Adrenal gland (tissue), 9 donors: ENCODE measurements at regions not wholly inside any gene's neighbourhood (a gene's known extent, or its start where the extent isn't known, plus 50 kb on each side); places are given as distances from the start of the nearest gene placed in this dataset.

Experiments used
- DNase-seq, 7 donors: peaks; one replicate each; pipeline ENCODE4 v3.0.0-alpha.2; 2019 to 2020
- H3K27ac ChIP-seq, 5 donors: fragments of 200-600 bp; sonication (generic) in 4 of 5; 1 replicate in 3 of 5; 2 replicates in 2 of 5; pipeline versions ENCODE4 v1.5.1 to v1.8.0; 2016 to 2020; ENCODE audit warnings: mild to moderate bottlenecking in 1 of 5
- H3K27me3 ChIP-seq: fragments of 200-600 bp; 2 replicates; pipeline ENCODE4 v1.8.0; 2021
- H3K36me3 ChIP-seq, 2 donors: fragments of 200-600 bp; replicated peaks in 1 of 2; 1 replicate in 1 of 2; 2 replicates in 1 of 2; pipeline versions ENCODE4 v1.5.1 to v1.8.0; 2018 to 2022
- H3K4me1 ChIP-seq, 2 donors: fragments of 200-600 bp; replicated peaks in 1 of 2; 1 replicate in 1 of 2; 2 replicates in 1 of 2; pipeline versions ENCODE4 v1.5.1 to v1.8.0; 2018 to 2021
- H3K4me3 ChIP-seq, 4 donors: fragments of 200-600 bp; sonication (generic) in 3 of 4; one replicate each; pipeline ENCODE4 v1.5.1; 2016 to 2018
- H3K9me3 ChIP-seq, 3 donors: fragments of 200-600 bp; sonication (generic) in 1 of 3; replicated peaks in 1 of 3; 1 replicate in 2 of 3; 2 replicates in 1 of 3; pipeline versions ENCODE4 v1.5.1 to v1.8.0; 2016 to 2021
- POLR2A ChIP-seq, 2 donors: fragments of 450-650 bp; IDR thresholded peaks; one replicate each; pipeline ENCODE4 v1.6.1; 2017; ENCODE audit warnings: antibody characterized with exemption in 2 of 2, mild to moderate bottlenecking in 2 of 2, moderate library complexity in 1 of 2
- WGBS, 4 donors: extraction: QIAGEN DNeasy Blood & Tissue Kit in 2 of 4; methylation state at CpG; one replicate each; pipeline versions ENCODE4 v1.1.5 to v1.1.7; 2013 to 2017; 5-methylcytosine and 5-hydroxymethylcytosine counted together
- intact Hi-C, 2 donors: fragments of 100-400 bp; cut with DNase I; formaldehyde crosslinking; loops; one replicate each; pipeline versions ENCODE4 v1.14.1 to v1.15.0; 2022 to 2023
- TF ChIP-seq, protein P1 (sequence below), 6 experiments: fragments of 450-650 bp in 4 of 6; fragments of 200-600 bp in 2 of 6; sonication (generic) in 1 of 6; IDR thresholded peaks; 1 replicate in 5 of 6; 2 replicates in 1 of 6; pipeline versions ENCODE4 v1.5.1 to v1.8.0; 2016 to 2021; ENCODE audit warnings: antibody characterized with exemption in 6 of 6, mild to moderate bottlenecking in 2 of 6, moderate library complexity in 1 of 6
- donor health status: healthy with polysubstance abuse.
- donor health status: Bipolar disorder and iron deficiency.
- donor health status: DM: yes; HTN: yes; CAD: no.
- donor health status: DM: no; HTN: no; CAD: no.
- donor health status: DM: no; HTN: no; CAD: no.

DNA sequence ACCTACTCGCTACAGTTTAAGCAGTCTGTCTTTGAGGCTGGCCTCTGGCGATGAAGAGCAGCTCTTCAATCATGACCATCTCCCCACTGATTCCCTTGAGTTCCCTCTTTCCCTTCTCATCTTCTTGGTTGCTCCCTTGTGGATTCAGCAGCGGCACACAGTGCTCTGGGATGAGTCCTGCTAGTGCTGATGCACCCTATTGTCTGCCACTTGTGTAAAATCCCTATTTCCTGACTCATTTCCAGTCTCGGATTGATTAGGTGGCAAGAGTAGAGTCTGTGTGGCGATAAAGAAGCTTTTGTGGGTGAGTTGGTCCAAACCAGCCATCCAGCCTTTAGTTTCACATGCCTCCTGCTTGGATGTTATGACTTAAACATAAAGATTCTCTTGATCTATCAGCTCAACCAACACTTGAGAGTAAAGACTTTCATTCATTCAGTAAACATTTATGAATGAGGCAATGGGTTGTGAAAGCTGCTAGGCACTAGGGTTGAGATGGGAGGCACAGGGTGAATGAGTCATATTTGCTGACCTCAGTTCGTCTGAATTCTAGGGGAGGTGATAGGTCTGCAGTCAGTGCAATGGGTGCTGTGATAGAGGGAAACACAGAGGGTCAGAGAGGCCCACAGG, 219.4 kb upstream of the RAG2 start:
- intact Hi-C loops = no loop called here
- 69 to 76% (median 74%) methylated on average over 6 of the region's 6 CpGs for WGBS, 4 donors
- Histone ChIP-seq H3K27me3 (no peaks in the 10 kb centered on the region), H3K4me3 (no peak overlapping the region), H3K27ac (no peak overlapping the region), H3K4me1 (no peaks in the 10 kb centered on the region), H3K36me3 (no peaks in the 10 kb centered on the region), H3K9me3 (no peaks in the 10 kb centered on the region)
- no peak for DNase-seq
- TF ChIP-seq, protein P1, sequence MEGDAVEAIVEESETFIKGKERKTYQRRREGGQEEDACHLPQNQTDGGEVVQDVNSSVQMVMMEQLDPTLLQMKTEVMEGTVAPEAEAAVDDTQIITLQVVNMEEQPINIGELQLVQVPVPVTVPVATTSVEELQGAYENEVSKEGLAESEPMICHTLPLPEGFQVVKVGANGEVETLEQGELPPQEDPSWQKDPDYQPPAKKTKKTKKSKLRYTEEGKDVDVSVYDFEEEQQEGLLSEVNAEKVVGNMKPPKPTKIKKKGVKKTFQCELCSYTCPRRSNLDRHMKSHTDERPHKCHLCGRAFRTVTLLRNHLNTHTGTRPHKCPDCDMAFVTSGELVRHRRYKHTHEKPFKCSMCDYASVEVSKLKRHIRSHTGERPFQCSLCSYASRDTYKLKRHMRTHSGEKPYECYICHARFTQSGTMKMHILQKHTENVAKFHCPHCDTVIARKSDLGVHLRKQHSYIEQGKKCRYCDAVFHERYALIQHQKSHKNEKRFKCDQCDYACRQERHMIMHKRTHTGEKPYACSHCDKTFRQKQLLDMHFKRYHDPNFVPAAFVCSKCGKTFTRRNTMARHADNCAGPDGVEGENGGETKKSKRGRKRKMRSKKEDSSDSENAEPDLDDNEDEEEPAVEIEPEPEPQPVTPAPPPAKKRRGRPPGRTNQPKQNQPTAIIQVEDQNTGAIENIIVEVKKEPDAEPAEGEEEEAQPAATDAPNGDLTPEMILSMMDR (IDR thresholded peaks at IDR 0.05) = no peak
- TF ChIP-seq POLR2A (IDR thresholded peaks at IDR 0.05) = no peak

DNA sequence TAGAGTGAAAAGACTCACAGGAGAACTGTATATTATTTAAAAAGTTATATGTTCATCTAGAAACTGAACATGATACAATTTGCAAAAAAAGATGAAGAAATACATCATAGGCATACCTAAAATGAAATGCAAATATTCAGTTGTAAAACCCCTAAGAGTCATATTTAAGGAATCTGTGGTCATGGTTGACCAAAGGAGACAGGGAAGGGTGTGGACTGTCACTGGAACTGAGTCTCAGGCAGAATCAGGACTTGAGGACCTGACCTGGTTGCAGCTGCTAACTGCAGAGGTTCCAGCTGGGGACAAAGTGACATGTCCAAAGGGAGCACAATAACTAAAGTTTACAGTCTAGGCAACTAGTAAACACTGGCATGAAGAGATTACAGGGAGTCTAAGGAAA, 211.3 kb upstream of the RAG2 start:
- H3K27me3 ChIP-seq = no peaks in the 10 kb centered on the region
- DNase-seq = no peak

DNA sequence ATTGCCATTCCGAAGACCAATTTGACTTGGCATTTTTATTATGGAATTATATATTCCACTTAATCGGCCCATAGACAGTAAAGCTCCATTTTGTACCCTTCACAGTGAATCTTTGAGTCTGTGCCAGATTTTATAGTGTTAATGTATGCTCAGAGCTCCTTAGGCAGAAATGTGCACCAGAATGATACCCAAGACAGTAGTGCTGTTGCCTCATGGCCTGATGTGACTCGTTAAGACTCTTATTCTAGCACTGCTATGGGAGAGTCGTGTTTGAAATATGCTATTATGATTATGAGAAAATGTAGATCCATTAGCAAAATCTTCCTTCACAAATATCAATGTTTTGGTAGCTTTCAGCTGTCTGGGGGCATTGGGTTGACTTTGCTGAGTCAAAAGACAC, 209.8 kb upstream of the RAG2 start:
- no peaks in the 10 kb centered on the region for H3K36me3 ChIP-seq
- H3K9me3 ChIP-seq = no peaks in the 10 kb centered on the region
- WGBS, 4 donors = 68 to 80% (median 68%) methylated on average over 4 of the region's 4 CpGs
- DNase-seq = no peak
- no peak overlapping the region for H3K4me3 ChIP-seq
- intact Hi-C loops = no loop called here
- TF ChIP-seq, protein P1 (IDR thresholded peaks at IDR 0.05) = no peak
- TF ChIP-seq POLR2A (IDR thresholded peaks at IDR 0.05) = no peak
- no peak overlapping the region for H3K27ac ChIP-seq
- H3K4me1 ChIP-seq = no peaks in the 10 kb centered on the region
- H3K27me3 ChIP-seq = no peaks in the 10 kb centered on the region

More for the DNA sequence above, 211.3 kb upstream of the RAG2 start:
- Histone ChIP-seq H3K27ac (no peak overlapping the region), H3K36me3 (no peaks in the 10 kb centered on the region), H3K4me3 (no peak overlapping the region), H3K9me3 (no peaks in the 10 kb centered on the region), H3K4me1 (no peaks in the 10 kb centered on the region)
- intact Hi-C loops = no loop called here
- TF ChIP-seq POLR2A (IDR thresholded peaks at IDR 0.05) = no peak
- TF ChIP-seq, protein P1 (IDR thresholded peaks at IDR 0.05) = no peak

DNA sequence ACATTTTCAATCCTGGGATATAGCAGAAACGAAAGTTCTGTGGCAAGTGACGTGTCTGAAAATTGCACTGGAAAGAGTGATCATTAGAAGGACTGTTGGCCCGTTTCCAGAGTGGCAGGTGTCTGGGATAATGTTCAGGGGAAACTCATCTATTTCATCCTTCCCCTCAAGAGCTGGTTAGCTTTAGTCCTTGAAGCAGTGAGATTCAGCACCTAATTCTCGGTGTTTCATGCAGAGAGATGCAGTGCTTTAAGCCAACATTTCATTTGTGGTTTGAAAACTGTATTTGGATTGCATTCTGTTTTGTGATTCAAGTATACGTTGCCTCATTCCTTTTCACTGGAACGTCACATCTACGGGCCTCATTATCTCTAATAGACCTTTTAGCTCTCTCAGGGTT, 205.0 kb upstream of the RAG2 start:
- no peak for TF ChIP-seq POLR2A (IDR thresholded peaks at IDR 0.05)
- TF ChIP-seq, protein P1 (IDR thresholded peaks at IDR 0.05) = no peak
- H3K36me3 ChIP-seq = no peaks in the 10 kb centered on the region
- no peak overlapping the region for H3K4me3 ChIP-seq
- WGBS, 4 donors = 68 to 81% (median 74%) methylated on average over 7 of the region's 7 CpGs
- intact Hi-C loops = no loop called here
- no peak for DNase-seq
- no peaks in the 10 kb centered on the region for H3K27me3 ChIP-seq
- no peaks in the 10 kb centered on the region for H3K9me3 ChIP-seq
- no peaks in the 10 kb centered on the region for H3K4me1 ChIP-seq
- H3K27ac ChIP-seq = no peak overlapping the region
